ENCODE measurements at regions not wholly inside any gene's neighbourhood (a gene's known extent, or its start where the extent isn't known, plus 50 kb on each side); places are given as distances from the start of the nearest gene placed in this dataset.

DNA sequence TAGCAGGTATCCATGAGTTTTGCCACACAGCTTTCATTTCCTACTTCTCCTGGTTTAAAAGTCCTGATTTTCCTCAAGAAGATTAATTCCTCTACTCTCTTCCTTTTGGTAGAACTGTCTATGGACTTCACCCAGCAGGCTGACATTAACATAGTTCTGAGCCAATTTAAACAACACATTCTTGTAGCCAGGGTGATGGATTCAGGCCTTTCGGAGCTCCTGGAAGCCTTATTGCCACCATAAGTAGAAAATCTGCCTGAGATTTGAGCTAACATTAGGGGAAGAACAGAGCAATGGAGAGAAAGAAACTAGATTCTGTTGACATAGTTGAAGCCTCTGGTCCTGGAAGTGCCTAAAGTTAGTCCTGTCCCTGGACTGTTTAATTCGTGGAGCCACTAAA is 449.8 kb downstream of the TAFA4 start:
- TF ChIP-seq, protein P1, sequence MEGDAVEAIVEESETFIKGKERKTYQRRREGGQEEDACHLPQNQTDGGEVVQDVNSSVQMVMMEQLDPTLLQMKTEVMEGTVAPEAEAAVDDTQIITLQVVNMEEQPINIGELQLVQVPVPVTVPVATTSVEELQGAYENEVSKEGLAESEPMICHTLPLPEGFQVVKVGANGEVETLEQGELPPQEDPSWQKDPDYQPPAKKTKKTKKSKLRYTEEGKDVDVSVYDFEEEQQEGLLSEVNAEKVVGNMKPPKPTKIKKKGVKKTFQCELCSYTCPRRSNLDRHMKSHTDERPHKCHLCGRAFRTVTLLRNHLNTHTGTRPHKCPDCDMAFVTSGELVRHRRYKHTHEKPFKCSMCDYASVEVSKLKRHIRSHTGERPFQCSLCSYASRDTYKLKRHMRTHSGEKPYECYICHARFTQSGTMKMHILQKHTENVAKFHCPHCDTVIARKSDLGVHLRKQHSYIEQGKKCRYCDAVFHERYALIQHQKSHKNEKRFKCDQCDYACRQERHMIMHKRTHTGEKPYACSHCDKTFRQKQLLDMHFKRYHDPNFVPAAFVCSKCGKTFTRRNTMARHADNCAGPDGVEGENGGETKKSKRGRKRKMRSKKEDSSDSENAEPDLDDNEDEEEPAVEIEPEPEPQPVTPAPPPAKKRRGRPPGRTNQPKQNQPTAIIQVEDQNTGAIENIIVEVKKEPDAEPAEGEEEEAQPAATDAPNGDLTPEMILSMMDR (IDR thresholded peaks at IDR 0.05): no peak
- no peak for TF ChIP-seq POLR2A (IDR thresholded peaks at IDR 0.05)
